Peyer's patch (tissue), 4 donors: ENCODE measurements at regions not wholly inside any gene's neighbourhood (a gene's known extent, or its start where the extent isn't known, plus 50 kb on each side); places are given as distances from the start of the nearest gene placed in this dataset.

Experiments used
- POLR2A ChIP-seq, 2 donors: fragments of 450-650 bp; IDR thresholded peaks; one replicate each; pipeline ENCODE4 v1.5.1; 2017; ENCODE audit warnings: antibody characterized with exemption in 2 of 2, mild to moderate bottlenecking in 2 of 2, moderate library complexity in 2 of 2
- TF ChIP-seq, protein P1 (sequence below), 6 experiments: fragments of 450-650 bp in 4 of 6; fragments of 200-600 bp in 2 of 6; sonication (generic) in 1 of 6; IDR thresholded peaks; one replicate each; pipeline ENCODE4 v1.5.1; 2017 to 2019; ENCODE audit warnings: antibody characterized with exemption in 6 of 6, mild to moderate bottlenecking in 3 of 6, moderate library complexity in 1 of 6

DNA sequence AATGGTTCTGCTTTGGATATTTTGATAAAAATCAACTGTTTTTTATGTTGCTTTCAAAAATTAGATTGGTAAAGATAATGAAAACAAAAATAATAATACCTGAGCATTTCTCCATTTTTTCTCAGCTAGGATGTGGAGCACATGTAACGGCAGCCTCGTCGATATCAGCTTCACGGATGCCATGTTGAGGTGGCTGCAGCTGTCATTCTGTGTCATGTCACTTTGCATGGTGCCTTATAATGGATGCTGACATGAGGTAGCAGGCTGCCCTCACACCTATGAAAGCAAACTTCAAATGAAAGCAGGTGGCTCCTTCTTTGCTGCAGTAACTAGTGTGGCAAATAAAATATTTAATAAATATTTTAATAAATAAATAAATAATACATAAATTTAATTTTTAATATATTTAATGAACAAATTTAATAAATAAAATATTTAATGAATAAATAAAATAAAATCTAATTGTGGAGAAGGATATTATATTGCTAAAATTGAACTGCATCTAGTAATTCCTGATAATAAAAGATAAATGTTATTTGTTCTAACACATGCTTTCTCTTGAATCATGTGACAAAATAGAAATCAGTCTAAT, 955.7 kb upstream of the SLC10A2 start:
- TF ChIP-seq, protein P1, sequence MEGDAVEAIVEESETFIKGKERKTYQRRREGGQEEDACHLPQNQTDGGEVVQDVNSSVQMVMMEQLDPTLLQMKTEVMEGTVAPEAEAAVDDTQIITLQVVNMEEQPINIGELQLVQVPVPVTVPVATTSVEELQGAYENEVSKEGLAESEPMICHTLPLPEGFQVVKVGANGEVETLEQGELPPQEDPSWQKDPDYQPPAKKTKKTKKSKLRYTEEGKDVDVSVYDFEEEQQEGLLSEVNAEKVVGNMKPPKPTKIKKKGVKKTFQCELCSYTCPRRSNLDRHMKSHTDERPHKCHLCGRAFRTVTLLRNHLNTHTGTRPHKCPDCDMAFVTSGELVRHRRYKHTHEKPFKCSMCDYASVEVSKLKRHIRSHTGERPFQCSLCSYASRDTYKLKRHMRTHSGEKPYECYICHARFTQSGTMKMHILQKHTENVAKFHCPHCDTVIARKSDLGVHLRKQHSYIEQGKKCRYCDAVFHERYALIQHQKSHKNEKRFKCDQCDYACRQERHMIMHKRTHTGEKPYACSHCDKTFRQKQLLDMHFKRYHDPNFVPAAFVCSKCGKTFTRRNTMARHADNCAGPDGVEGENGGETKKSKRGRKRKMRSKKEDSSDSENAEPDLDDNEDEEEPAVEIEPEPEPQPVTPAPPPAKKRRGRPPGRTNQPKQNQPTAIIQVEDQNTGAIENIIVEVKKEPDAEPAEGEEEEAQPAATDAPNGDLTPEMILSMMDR (IDR thresholded peaks at IDR 0.05) = no peak
- no peak for TF ChIP-seq POLR2A (IDR thresholded peaks at IDR 0.05)
